SK-N-SH (cell line): ENCODE measurements at regions not wholly inside any gene's neighbourhood (a gene's known extent, or its start where the extent isn't known, plus 50 kb on each side); places are given as distances from the start of the nearest gene placed in this dataset.

ENCODE experiments used
- CTCF ChIA-PET: fragments of 300-600, 350-600 bp; formaldehyde crosslinking; extraction: SDS; loops from one replicate; lab custom pipeline; 2021; lab: Yijun Ruan, JAX
- POLR2A ChIA-PET: fragments of 350-600 bp; sonication (Branson Sonifier 250); formaldehyde crosslinking; extraction: SDS; loops from one replicate; lab custom pipeline; 2020; ENCODE audit warnings: antibody characterized with exemption, inconsistent platforms; lab: Yijun Ruan, JAX
- DNase-seq: peaks from one replicate; pipeline ENCODE4 v3.0.0; 2012
- H2AFZ ChIP-seq: fragments of 200-600 bp; sonication (generic); 2 replicates; pipeline ENCODE4 v1.8.1; 2016; ENCODE audit warnings: antibody characterized with exemption, mild to moderate bottlenecking, low read depth
- H3F3A ChIP-seq: fragments of 200-600 bp; sonication (generic); replicated peaks from 2 replicates; pipeline ENCODE3; 2016; ENCODE audit warnings: antibody characterized with exemption, mild to moderate bottlenecking; ENCODE audit not compliant: insufficient read depth
- H3K27ac ChIP-seq, 2 experiments: fragments of 200-500 bp in 1 of 2; fragments of 200-600 bp in 1 of 2; sonication (Bioruptor generic) in 1 of 2; sonication (generic), shearing (Covaris generic) in 1 of 2; 2 replicates each; pipeline versions ENCODE4 v1.5.1 to v1.6.1; 2014 to 2016; ENCODE audit warnings: low read depth in 2 of 2, inconsistent platforms in 1 of 2, low read length in 1 of 2, mild to moderate bottlenecking in 1 of 2, mixed read lengths in 1 of 2
- H3K27me3 ChIP-seq: fragments of 200-600 bp; sonication (generic), shearing (Covaris generic); 2 replicates; pipeline ENCODE4 v1.6.1; 2016; ENCODE audit warnings: mixed run types; ENCODE audit not compliant: insufficient read depth
- H3K36me3 ChIP-seq, 2 experiments: fragments of 200-500 bp in 1 of 2; fragments of 200-600 bp in 1 of 2; sonication (Bioruptor generic) in 1 of 2; sonication (generic) in 1 of 2; replicated peaks in 1 of 2; 2 replicates each; pipeline versions ENCODE3 to v1.5.1; 2014 to 2016; ENCODE audit warnings: low read length in 1 of 2, mild to moderate bottlenecking in 1 of 2; ENCODE audit not compliant: insufficient read depth in 2 of 2, control insufficient read depth in 1 of 2
- H3K4me1 ChIP-seq, 2 experiments: fragments of 200-500 bp in 1 of 2; fragments of 200-600 bp in 1 of 2; sonication (Bioruptor generic) in 1 of 2; sonication (generic), shearing (Covaris generic) in 1 of 2; 2 replicates each; pipeline versions ENCODE4 v1.5.1 to v1.6.1; 2014 to 2016; ENCODE audit warnings: low read depth in 1 of 2, low read length in 1 of 2, mixed run types in 1 of 2; ENCODE audit not compliant: insufficient read depth in 2 of 2, control insufficient read depth in 1 of 2
- H3K4me2 ChIP-seq: fragments of 200-600 bp; sonication (generic), shearing (Covaris generic); 2 replicates; pipeline ENCODE4 v1.6.1; 2017; ENCODE audit warnings: mixed run types
- H3K4me3 ChIP-seq, 2 experiments: fragments of 200-500 bp in 1 of 2; fragments of 200-600 bp in 1 of 2; sonication (Bioruptor generic) in 1 of 2; sonication (generic), shearing (Covaris generic) in 1 of 2; 2 replicates each; pipeline versions ENCODE4 v1.5.1 to v1.8.1; 2014 to 2016; ENCODE audit warnings: low read depth in 2 of 2, inconsistent platforms in 1 of 2, low read length in 1 of 2, mild to moderate bottlenecking in 1 of 2, mixed read lengths in 1 of 2, moderate library complexity in 1 of 2
- H3K79me2 ChIP-seq: fragments of 200-600 bp; sonication (generic); 2 replicates; pipeline ENCODE4 v1.8.1; 2017; ENCODE audit warnings: mild to moderate bottlenecking; ENCODE audit not compliant: insufficient read depth
- H3K9ac ChIP-seq: fragments of 200-600 bp; sonication (generic); 2 replicates; pipeline ENCODE4 v1.6.1; 2017; ENCODE audit warnings: mixed run types
- H3K9me2 ChIP-seq: fragments of 200-600 bp; sonication (generic); 2 replicates; pipeline ENCODE4 v1.6.1; 2017; ENCODE audit warnings: mixed run types
- H3K9me3 ChIP-seq: fragments of 200-600 bp; sonication (generic); 2 replicates; pipeline ENCODE4 v1.6.1; 2017; ENCODE audit warnings: mixed run types, mild to moderate bottlenecking, moderate library complexity
- H4K20me1 ChIP-seq: fragments of 200-600 bp; sonication (generic); 2 replicates; pipeline ENCODE4 v1.6.1; 2017; ENCODE audit warnings: mild to moderate bottlenecking, mixed run types; ENCODE audit not compliant: insufficient read depth
- CHD2 ChIP-seq: fragments of 150-350 bp; IDR thresholded peaks from 2 replicates; pipeline ENCODE4 v1.6.1; 2018; ENCODE audit warnings: low read length; ENCODE audit not compliant: partially characterized antibody
- CTCF ChIP-seq: fragments of 200-600 bp; sonication (generic); IDR thresholded peaks from 2 replicates; pipeline ENCODE4 v1.6.1; 2017; ENCODE audit warnings: antibody characterized with exemption, mild to moderate bottlenecking, moderate library complexity
- FOXJ3 ChIP-seq: sonication (generic); formaldehyde crosslinking; IDR thresholded peaks from 2 replicates; pipeline ENCODE4 v1.5.1; 2020; ENCODE audit warnings: mild to moderate bottlenecking, missing genetic modification reagents
- FOXM1 ChIP-seq: IDR thresholded peaks from 2 replicates; pipeline ENCODE4 v1.4.0; 2012; ENCODE audit warnings: low read depth, mild to moderate bottlenecking
- MAX ChIP-seq: IDR thresholded peaks from 2 replicates; pipeline ENCODE4 v1.4.0; 2012; ENCODE audit warnings: low read depth
- MXI1 ChIP-seq: IDR thresholded peaks from 2 replicates; pipeline ENCODE4 v1.6.1; 2012; ENCODE audit warnings: mild to moderate bottlenecking, low read depth, low read length, improper control_type of control experiment
- PBX3 ChIP-seq: IDR thresholded peaks from 2 replicates; pipeline ENCODE4; 2012
- POLR2AphosphoS5 ChIP-seq: IDR thresholded peaks from 2 replicates; pipeline ENCODE4 v1.6.1; 2012; ENCODE audit warnings: low read depth, low read length
- RAD21 ChIP-seq: IDR thresholded peaks from 2 replicates; pipeline ENCODE4 v1.6.1; 2012; ENCODE audit warnings: mild to moderate bottlenecking, low read length
- RCOR1 ChIP-seq: fragments of 150-350 bp; IDR thresholded peaks from 2 replicates; pipeline ENCODE4 v1.6.1; 2017; ENCODE audit warnings: antibody characterized with exemption, low read length
- RFX5 ChIP-seq: IDR thresholded peaks from 2 replicates; pipeline ENCODE4 v1.6.1; 2012; ENCODE audit warnings: mild to moderate bottlenecking, improper control_type of control experiment, low read length
- SIN3A ChIP-seq: IDR thresholded peaks from 2 replicates; pipeline ENCODE4 v1.6.1; 2012; ENCODE audit warnings: low read depth, mild to moderate bottlenecking, low read length, moderate library complexity, borderline replicate concordance
- SMC3 ChIP-seq: IDR thresholded peaks from 2 replicates; pipeline ENCODE4 v1.6.1; 2012; ENCODE audit warnings: low read depth, low read length, improper control_type of control experiment
- TCF12 ChIP-seq: IDR thresholded peaks from 2 replicates; pipeline ENCODE4 v1.4.0; 2012
- TEAD4 ChIP-seq: IDR thresholded peaks from 2 replicates; pipeline ENCODE4 v1.4.0; 2012; ENCODE audit warnings: mild to moderate bottlenecking, borderline replicate concordance; ENCODE audit not compliant: insufficient read depth
- USF1 ChIP-seq: IDR thresholded peaks from 2 replicates; pipeline ENCODE4 v1.4.0; 2012; ENCODE audit warnings: low read depth, borderline replicate concordance
- ZBTB33 ChIP-seq: IDR thresholded peaks from 2 replicates; pipeline ENCODE4 v1.4.0; 2012; ENCODE audit warnings: low read depth, borderline replicate concordance
- whole genome bisulfite sequencing: methylation state at CpG from one replicate; pipeline ENCODE4 v1.1.6; 2017; ENCODE audit warnings: low lambda C conversion rate; 5-methylcytosine and 5-hydroxymethylcytosine counted together

- ChIA-PET CTCF (no interaction called here), POLR2A (no interaction called here)
- no peaks in the 10 kb centered on the region for H3K4me1 ChIP-seq
- no peaks in the 10 kb centered on the region for H4K20me1 ChIP-seq
- no peak overlapping the region for H3K4me3 ChIP-seq
- H2AFZ ChIP-seq = no peak overlapping the region
- DNase-seq = no peak
- TF ChIP-seq CTCF (no peak), SIN3A (no peak), SMC3 (no peak), RAD21 (no peak), MAX (no peak), USF1 (no peak), TEAD4 (no peak), TCF12 (no peak), MXI1 (no peak), POLR2AphosphoS5 (no peak), RFX5 (no peak), FOXM1 (no peak), RCOR1 (no peak), CHD2 (no peak), FOXJ3 (CRISPR knock-in tag) (no peak)
- H3K9ac ChIP-seq = no peak overlapping the region
- no peak overlapping the region for H3K4me2 ChIP-seq
- H3K27me3 ChIP-seq = no peaks in the 10 kb centered on the region
- no peaks in the 10 kb centered on the region for H3F3A ChIP-seq
- no peaks in the 10 kb centered on the region for H3K9me2 ChIP-seq
- no peaks in the 10 kb centered on the region for H3K9me3 ChIP-seq
- no peaks in the 10 kb centered on the region for H3K79me2 ChIP-seq
- H3K27ac ChIP-seq = no peak overlapping the region
- H3K36me3 ChIP-seq = no peaks in the 10 kb centered on the region
- 30% methylated on average over 3 of the region's 3 CpGs for WGBS
Observed at GRCh38 chr10:53166325-53166724, 393.7 kb upstream of the MBL2 start.

GRCh38 chr10:53162856-53163255 is 390.3 kb upstream of the MBL2 start:
- Histone ChIP-seq H3K36me3 (no peaks in the 10 kb centered on the region), H3K9me2 (no peaks in the 10 kb centered on the region), H3K4me3 (no peak overlapping the region), H3K27ac (no peak overlapping the region), H3K27me3 (no peaks in the 10 kb centered on the region), H3K9me3 (no peaks in the 10 kb centered on the region), H3K4me2 (no peak overlapping the region), H3K4me1 (no peaks in the 10 kb centered on the region), H3F3A (no peaks in the 10 kb centered on the region), H4K20me1 (no peaks in the 10 kb centered on the region)
- ChIA-PET CTCF (no interaction called here), POLR2A (no interaction called here)
- WGBS = 46% methylated on average over 3 of the region's 3 CpGs
- no peak for DNase-seq
- TF ChIP-seq ZBTB33 (no peak), CHD2 (no peak), PBX3 (no peak), FOXM1 (no peak)
- TF ChIP-seq, all 33 proteins: peak for 0
- Histone ChIP-seq H2AFZ (no peak overlapping the region), H3K9ac (no peak overlapping the region), H3K79me2 (no peaks in the 10 kb centered on the region)
